Body of pancreas (tissue), 4 donors: ENCODE measurements at regions not wholly inside any gene's neighbourhood (a gene's known extent, or its start where the extent isn't known, plus 50 kb on each side); places are given as distances from the start of the nearest gene placed in this dataset.

Experiments
- CTCF ChIP-seq, 7 experiments: fragments of 450-650 bp in 4 of 7; fragments of 200-600 bp in 3 of 7; sonication (generic) in 3 of 7; IDR thresholded peaks; one replicate each; pipeline ENCODE4 v1.5.1; 2016 to 2019; ENCODE audit warnings: antibody characterized with exemption in 7 of 7
- POLR2A ChIP-seq, 3 donors: fragments of 450-650 bp; IDR thresholded peaks; one replicate each; pipeline ENCODE4 v1.6.1; 2016; ENCODE audit warnings: antibody characterized with exemption in 3 of 3, mild to moderate bottlenecking in 2 of 3

GRCh38 chr4:1551211-1551610 lies 132.9 kb downstream of the FAM53A start:
- TF ChIP-seq CTCF (IDR thresholded peaks at IDR 0.05) (no peak), POLR2A (IDR thresholded peaks at IDR 0.05) (no peak)
